HG03135 (cell line): ENCODE measurements at regions not wholly inside any gene's neighbourhood (a gene's known extent, or its start where the extent isn't known, plus 50 kb on each side); places are given as distances from the start of the nearest gene placed in this dataset.
"Not testable (repeated sequence)": the region's sequence is repeated elsewhere in the genome, so short reads cannot be mapped to it uniquely, and the experiment has no call there.

Source experiments
- ATAC-seq: cut with Tn5 transposase; IDR thresholded peaks from one replicate; pipeline ENCODE4 v1.9.1; 2021; ENCODE audit warnings: mild to moderate bottlenecking, moderate library complexity; ENCODE audit not compliant: unreplicated experiment

DNA sequence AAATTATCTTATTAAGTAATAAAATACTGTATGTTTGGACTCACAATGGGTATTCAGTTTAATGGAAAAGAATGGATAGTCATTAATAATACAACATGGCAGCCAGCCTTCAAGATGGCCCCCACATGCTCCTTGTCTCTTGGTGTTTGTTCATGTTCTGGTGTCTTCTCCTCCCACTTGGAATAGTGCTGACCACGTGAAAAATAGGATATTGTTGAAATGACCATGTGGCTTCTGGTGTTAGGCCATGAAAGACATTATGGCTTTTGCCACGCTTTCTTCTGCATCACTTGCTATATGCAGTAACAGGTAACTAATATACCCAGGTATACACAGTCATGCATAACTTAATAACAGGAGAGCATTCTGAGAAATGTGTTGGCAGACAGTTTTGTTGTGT is 341.0 kb downstream of the KCNJ2 start:
- ATAC-seq: no peak

DNA sequence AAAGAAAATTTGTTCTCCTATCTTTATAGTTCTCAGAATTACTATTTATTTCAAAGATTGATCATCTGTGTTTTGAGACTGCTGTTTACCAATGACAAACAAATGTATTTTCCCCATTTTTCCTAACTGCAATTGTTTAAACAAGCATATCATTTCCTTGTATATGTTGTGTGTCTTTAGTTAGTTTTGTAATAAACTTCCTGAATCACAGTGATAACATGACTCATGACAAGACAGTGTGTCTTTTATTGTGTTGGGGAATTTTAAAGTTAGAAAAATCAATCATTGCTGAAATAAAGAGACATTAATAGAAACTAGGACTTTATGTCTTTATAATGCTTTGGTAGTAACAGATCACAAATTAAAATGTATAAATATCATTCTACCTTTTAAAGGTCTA is 348.5 kb downstream of the KCNJ2 start:
- no peak for ATAC-seq

GRCh38 chr17:70519300-70519699 is 350.0 kb downstream of the KCNJ2 start:
- no peak for ATAC-seq

GRCh38 chr17:70520447-70520846 is 351.1 kb downstream of the KCNJ2 start:
- ATAC-seq: no peak

- ATAC-seq: no peak
These were observed 351.6 kb downstream of the KCNJ2 start for GRCh38 chr17:70520956-70521355.

- ATAC-seq: no peak
These were observed 352.5 kb downstream of the KCNJ2 start for GRCh38 chr17:70521821-70522256.

- ATAC-seq: no peak
These were observed 354.1 kb downstream of the KCNJ2 start for GRCh38 chr17:70523426-70523825.

DNA sequence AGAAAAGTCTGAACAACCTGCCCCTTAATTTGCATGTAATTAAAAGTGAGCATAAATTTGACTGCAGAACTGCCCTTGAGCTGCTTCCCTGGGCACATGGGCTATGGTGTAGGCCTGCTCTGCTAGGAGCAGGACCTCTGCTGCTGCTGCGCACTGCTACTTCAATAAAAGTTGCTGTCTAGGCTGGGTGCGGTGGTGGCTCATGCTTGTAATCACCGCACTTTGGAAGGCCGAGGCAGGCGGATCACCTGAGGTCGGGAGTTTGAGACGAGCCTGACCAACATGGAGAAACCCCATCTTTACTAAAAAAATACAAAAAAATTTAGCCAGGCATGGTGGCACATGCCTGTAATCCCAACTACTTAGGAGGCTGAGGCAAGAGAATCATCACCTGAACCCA is 355.7 kb downstream of the KCNJ2 start:
- not testable (repeated sequence) for ATAC-seq

DNA sequence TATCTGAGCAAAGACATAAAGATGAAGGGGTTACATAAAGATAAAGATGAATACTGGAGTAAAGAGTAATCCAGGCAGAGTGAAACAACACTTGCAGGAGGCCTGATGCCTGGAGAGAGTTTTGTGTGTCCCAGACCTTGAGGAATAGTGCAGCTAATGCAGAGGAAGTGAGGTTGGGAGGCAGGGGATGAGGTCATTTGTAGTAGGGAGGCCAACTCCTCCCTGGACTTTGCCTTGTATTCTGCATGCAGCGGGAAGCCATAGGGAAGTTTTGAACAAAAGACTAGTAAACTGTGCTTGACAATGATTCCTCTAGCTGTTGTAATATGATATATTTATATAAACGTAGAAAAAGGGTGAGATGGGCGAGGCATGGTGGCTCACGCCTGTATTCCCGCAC is 356.6 kb downstream of the KCNJ2 start:
- no peak for ATAC-seq

GRCh38 chr17:70527364-70527888 is 358.1 kb downstream of the KCNJ2 start:
- no peak for ATAC-seq

DNA sequence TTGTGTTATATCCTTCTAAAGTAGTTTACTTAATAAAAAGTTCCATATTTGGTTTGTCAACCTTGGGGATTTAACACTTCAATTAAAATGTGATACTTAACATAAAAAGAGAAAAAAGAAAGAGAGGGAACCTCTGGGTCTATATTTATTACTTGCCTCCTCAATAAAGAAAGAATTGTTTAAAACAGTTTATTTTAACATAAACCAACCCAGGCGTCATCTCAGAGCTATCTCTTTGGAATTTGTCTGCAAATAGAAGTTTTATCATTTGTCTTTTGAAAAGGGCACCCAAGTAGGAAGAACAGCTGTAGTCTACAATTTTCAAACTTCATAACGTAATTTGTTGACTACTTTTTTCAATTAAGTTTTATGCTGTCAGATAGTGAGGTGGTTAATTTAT is 364.1 kb downstream of the KCNJ2 start:
- ATAC-seq: no peak

DNA sequence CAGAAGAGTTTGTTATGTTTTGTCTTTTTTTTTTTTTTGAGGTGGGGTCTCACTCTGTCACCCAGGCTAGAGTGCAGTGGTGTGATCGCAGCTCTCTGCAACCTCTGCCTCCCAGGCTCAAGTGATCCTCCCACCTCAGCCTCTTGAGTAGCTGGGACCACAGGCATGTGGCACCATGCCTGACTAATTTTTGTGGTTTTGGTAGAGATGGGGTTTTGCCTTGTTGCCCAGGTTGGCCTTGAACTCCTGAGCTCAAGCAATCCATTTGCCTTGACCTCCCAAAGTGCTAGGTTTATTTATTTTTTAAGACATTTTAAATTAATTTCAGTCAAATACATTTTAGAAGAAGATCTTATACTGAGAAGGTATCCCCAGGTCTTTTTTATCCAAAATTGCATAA is 366.7 kb downstream of the KCNJ2 start:
- no peak for ATAC-seq

DNA sequence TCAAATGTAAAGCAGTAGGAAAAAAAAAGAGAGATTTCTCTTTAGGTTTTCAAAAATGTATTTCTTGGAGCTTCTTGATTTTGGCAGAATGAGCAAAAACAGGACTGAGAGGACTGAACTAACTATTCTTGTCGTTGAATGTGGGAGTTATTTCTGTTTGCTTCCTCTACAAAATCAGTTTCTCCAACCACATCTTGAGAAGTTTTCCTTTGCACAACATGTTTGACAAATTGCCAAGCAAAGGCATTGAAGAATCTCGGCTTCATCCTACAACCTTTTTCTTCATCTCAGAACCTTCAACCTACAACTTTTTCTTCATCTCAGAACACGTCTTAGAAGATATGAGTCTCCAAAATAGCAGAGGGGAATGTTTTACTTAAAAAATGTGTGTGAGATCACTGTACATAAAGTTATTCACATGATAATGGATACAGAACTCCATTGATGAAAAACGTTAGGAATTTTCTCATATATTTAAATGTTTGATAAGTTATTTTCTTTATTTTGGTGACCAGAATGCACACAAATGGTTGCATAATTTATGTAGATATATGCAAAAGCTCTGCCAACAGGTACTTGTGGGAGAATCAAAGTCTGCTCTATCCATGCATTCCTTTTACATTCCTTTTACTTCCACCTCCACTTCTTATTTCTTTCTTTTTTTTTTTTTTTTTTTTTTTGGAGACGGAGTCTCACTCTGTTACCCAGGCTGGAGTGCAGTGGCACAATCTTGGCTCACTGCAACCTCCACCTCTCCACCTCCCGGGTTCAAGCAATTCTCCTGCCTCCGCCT is 370.0 kb downstream of the KCNJ2 start:
- no peak for ATAC-seq

GRCh38 chr17:70542876-70543275 is 373.5 kb downstream of the KCNJ2 start:
- ATAC-seq: no peak

- no peak for ATAC-seq
These were observed 375.0 kb downstream of the KCNJ2 start for GRCh38 chr17:70544317-70544716.

- no peak for ATAC-seq
These were observed 383.1 kb downstream of the KCNJ2 start for GRCh38 chr17:70552230-70552981.

GRCh38 chr17:70552982-70553334 is 383.6 kb downstream of the KCNJ2 start:
- no peak for ATAC-seq

- no peak for ATAC-seq
These were observed 386.4 kb downstream of the KCNJ2 start for GRCh38 chr17:70555723-70556122.

DNA sequence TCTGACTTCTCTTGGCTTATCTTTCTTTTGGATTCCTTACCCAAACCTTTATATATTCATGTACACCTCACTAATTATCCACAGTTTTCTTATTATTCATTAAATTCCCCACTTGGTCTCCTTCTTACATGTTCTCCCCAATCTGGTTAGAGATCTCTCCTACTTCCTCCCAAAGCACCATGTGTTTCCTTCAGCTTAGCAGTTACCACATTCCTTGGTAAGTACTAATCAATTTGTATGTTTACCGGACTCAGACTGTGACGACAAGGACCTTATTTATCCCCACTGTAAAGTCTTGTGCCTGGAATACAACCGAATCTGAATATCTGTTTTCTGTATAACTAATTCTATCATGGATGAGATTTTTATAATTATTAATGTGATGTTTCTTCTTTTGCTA is 389.5 kb downstream of the KCNJ2 start:
- ATAC-seq: no peak

DNA sequence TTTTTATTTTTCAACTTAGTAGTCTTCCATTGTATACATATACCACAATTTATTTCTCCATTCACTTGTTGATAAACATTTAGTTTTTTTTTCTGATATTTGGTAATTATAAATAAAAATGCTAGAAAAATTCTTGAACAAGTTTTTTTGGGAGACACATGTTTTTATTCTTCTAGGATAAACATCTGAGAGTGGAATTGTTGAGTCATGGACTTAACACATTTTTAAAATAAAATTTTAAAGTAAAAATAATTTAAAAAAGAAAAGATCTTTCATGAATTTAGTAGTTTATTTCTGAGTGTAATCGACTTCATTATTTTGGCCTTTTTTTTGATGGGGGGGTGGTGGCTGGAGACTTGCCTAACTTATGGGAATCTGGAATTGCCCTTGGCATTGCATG is 391.1 kb downstream of the KCNJ2 start:
- ATAC-seq: no peak

GRCh38 chr17:70562137-70562536 is 392.8 kb downstream of the KCNJ2 start:
- ATAC-seq: no peak

GRCh38 chr17:70563281-70563820 is 394.0 kb downstream of the KCNJ2 start:
- ATAC-seq: no peak
